ENCODE measurements at regions not wholly inside any gene's neighbourhood (a gene's known extent, or its start where the extent isn't known, plus 50 kb on each side); places are given as distances from the start of the nearest gene placed in this dataset.
A peak's percentile ranks its signal among the peaks of the same experiment; 100 is the strongest.

DNA sequence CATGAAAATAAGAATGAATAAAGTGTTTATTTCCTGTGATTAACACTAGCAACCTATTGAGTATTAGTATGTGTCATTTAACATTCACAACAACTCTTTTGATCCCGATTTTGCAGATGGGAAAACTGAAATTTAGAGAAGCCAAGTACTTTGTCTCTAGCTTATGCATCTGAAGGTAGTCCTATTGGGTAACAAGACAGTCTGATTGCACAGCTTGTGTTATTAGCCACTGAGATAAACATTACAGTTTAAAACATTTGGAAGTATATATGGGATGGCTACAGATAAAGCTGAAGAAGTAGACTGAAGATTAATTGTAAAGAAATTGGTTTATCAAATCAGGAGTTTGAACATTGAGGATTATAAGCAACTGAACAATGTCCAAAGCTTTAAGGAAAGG is 99.6 kb upstream of the PDE5A start:
- H3K9ac ChIP-seq (ENCODE audit: low read depth, low read length): no peak overlapping the region
- H3K36me3 ChIP-seq (ENCODE audit: insufficient read depth, low read depth, low read length): no peaks in the 10 kb centered on the region
- peaks cover 18% of the 10 kb centered on the region; the same call in 1 of the 2 replicates for H3K4me1 ChIP-seq (ENCODE audit: insufficient read depth, low read length)
- H3K9me3 ChIP-seq (ENCODE audit: insufficient read depth, low read depth, low read length): no peaks in the 10 kb centered on the region
- H3K27me3 ChIP-seq (ENCODE audit: insufficient read depth, low read length): no peaks in the 10 kb centered on the region
- H3K4me3 ChIP-seq (ENCODE audit: low read length): no peak overlapping the region
- H3K27ac ChIP-seq (ENCODE audit: low read length): no peak overlapping the region

DNA sequence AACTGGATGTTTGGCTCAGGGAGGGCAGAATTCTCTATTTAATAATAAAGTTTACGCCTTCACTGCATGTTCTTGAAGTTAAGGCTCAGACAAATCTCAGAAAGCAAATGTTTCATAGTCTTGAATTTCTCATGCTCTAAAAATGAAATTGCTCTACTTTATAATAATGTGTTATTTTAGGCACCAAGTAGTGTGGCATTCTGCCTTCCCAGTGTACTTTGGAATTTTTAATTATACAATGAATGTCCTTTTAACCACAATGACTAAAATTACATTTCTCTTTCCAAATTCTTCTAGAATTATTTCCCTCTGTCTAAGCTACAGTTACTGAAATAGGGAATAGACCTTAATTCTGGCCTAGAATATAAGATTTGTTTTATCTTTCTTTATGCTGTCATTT is 97.9 kb upstream of the PDE5A start:
- no peaks in the 10 kb centered on the region for H3K36me3 ChIP-seq (ENCODE audit: insufficient read depth, low read depth, low read length)
- no peak overlapping the region for H3K27ac ChIP-seq (ENCODE audit: low read length)
- H3K4me1 ChIP-seq (ENCODE audit: insufficient read depth, low read length): peaks cover 18% of the 10 kb centered on the region; the same call in 1 of the 2 replicates
- no peak overlapping the region for H3K4me3 ChIP-seq (ENCODE audit: low read length)
- H3K9me3 ChIP-seq (ENCODE audit: insufficient read depth, low read depth, low read length): no peaks in the 10 kb centered on the region
- no peaks in the 10 kb centered on the region for H3K27me3 ChIP-seq (ENCODE audit: insufficient read depth, low read length)
- 0 out of 2 replicates have a peak overlapping the region, but pooled peaks have one; percentile 4 for H3K9ac ChIP-seq (ENCODE audit: low read depth, low read length)

DNA sequence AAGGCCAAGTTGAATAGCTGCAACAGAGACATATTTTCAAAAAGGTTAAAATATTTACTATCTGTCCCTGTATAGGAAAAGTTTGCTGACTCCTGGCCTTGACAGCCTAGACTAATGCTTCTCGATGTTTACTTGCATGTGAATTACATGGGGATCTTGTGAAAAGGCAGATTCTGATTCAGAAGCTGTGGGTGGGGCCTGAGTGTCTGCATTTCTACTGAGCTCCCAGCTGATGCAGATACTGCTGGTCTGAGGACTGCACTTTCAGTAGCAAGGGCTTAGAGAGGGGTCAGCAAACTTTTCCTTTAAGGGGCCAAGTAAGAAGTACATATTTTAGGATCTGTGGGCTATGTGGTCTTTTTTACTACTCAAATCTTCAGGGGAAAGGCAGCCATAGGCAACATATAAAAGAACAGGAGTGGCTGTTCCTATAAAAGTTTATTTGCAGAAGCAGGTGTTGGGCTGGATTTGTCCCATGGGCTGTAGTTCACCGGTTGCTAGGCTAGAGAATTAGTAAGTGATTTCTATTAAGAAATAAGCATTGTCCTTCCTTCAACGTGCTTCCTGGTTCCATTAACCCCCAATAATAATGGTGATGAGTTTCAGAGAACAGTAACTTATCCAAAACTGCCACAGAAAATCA is 97.2 kb upstream of the PDE5A start:
- no peaks in the 10 kb centered on the region for H3K36me3 ChIP-seq (ENCODE audit: insufficient read depth, low read depth, low read length)
- H3K9ac ChIP-seq (ENCODE audit: low read depth, low read length): 0 out of 2 replicates have a peak overlapping the region, but pooled peaks have one; percentile 4
- H3K4me1 ChIP-seq (ENCODE audit: insufficient read depth, low read length): peaks cover 18% of the 10 kb centered on the region; the same call in 1 of the 2 replicates
- no peaks in the 10 kb centered on the region for H3K9me3 ChIP-seq (ENCODE audit: insufficient read depth, low read depth, low read length)
- no peaks in the 10 kb centered on the region for H3K27me3 ChIP-seq (ENCODE audit: insufficient read depth, low read length)
- no peak overlapping the region for H3K4me3 ChIP-seq (ENCODE audit: low read length)
- H3K27ac ChIP-seq (ENCODE audit: low read length): no peak overlapping the region

- Histone ChIP-seq H3K4me1 (ENCODE audit: insufficient read depth, low read length) (peaks cover 14% of the 10 kb centered on the region; the same call in 1 of the 2 replicates), H3K27ac (ENCODE audit: low read length) (no peak overlapping the region), H3K36me3 (ENCODE audit: insufficient read depth, low read depth, low read length) (no peaks in the 10 kb centered on the region), H3K9ac (ENCODE audit: low read depth, low read length) (no peak overlapping the region), H3K4me3 (ENCODE audit: low read length) (no peak overlapping the region), H3K27me3 (ENCODE audit: insufficient read depth, low read length) (no peaks in the 10 kb centered on the region), H3K9me3 (ENCODE audit: insufficient read depth, low read depth, low read length) (no peaks in the 10 kb centered on the region; the same call in 1 of the 2 replicates)
These were observed 96.4 kb upstream of the PDE5A start for GRCh38 chr4:119725011-119725410.

- Histone ChIP-seq H3K27me3 (ENCODE audit: insufficient read depth, low read length) (no peaks in the 10 kb centered on the region), H3K4me3 (ENCODE audit: low read length) (no peak overlapping the region), H3K9ac (ENCODE audit: low read depth, low read length) (no peak overlapping the region), H3K36me3 (ENCODE audit: insufficient read depth, low read depth, low read length) (no peaks in the 10 kb centered on the region), H3K4me1 (ENCODE audit: insufficient read depth, low read length) (peaks cover 14% of the 10 kb centered on the region; the same call in 1 of the 2 replicates), H3K9me3 (ENCODE audit: insufficient read depth, low read depth, low read length) (peaks cover 4% of the 10 kb centered on the region), H3K27ac (ENCODE audit: low read length) (no peak overlapping the region)
These were observed 94.1 kb upstream of the PDE5A start for GRCh38 chr4:119722670-119723069.

- Histone ChIP-seq H3K27ac (ENCODE audit: low read length) (no peak overlapping the region), H3K4me3 (ENCODE audit: low read length) (no peak overlapping the region), H3K27me3 (ENCODE audit: insufficient read depth, low read length) (no peaks in the 10 kb centered on the region), H3K9ac (ENCODE audit: low read depth, low read length) (no peak overlapping the region), H3K36me3 (ENCODE audit: insufficient read depth, low read depth, low read length) (no peaks in the 10 kb centered on the region), H3K9me3 (ENCODE audit: insufficient read depth, low read depth, low read length) (peaks cover 4% of the 10 kb centered on the region), H3K4me1 (ENCODE audit: insufficient read depth, low read length) (peaks cover 14% of the 10 kb centered on the region; the same call in 1 of the 2 replicates)
These were observed 93.3 kb upstream of the PDE5A start for GRCh38 chr4:119721878-119722277.

DNA sequence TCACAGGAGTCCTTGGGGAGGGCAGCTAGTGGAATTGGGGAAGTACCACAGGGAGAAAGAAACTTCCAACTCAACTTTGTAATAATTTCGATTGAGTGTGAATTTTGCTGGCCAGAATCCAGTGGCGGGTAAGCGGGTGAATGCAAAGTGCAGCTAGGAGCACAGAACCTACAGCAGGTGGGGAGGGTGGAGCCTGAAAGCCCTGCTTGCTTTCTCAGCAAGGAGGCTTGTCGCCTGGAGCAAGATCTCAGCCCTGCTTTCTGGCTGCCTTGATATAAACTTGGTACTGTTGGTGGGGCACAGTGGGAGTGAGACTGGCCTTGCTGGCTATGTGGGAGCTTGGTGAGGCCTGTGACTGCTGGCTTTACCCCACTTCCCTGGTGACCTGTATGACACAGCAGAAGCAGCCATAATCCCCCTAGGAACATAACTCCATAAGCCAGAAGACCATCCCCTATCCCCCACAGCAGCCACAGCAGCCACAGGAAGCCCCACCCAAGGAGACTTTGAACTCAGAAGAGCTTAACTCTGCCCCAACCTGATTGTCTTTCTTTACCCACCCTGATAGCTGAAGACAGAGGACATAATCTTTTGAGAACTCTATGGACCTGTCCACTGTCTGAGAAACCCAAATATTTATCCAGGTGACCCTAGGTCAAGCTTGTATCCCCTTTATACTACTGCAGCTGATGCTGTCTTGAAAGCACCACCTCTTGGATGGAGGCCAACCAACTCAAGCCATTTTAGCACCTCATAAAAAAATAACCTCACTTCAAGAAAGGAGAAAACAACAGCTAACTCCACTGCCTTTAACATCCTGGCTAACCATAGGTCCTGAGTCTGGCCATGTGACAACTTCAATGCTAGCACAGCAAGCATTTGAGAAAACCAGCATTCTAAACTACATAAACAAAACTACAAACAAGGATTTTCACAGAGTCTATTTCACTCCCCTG is 87.2 kb upstream of the PDE5A start:
- Histone ChIP-seq H3K27ac (ENCODE audit: low read length) (no peak overlapping the region), H3K9ac (ENCODE audit: low read depth, low read length) (no peak overlapping the region), H3K4me1 (ENCODE audit: insufficient read depth, low read length) (no peaks in the 10 kb centered on the region), H3K27me3 (ENCODE audit: insufficient read depth, low read length) (no peaks in the 10 kb centered on the region), H3K9me3 (ENCODE audit: insufficient read depth, low read depth, low read length) (peaks cover 19% of the 10 kb centered on the region), H3K36me3 (ENCODE audit: insufficient read depth, low read depth, low read length) (no peaks in the 10 kb centered on the region), H3K4me3 (ENCODE audit: low read length) (no peak overlapping the region)

GRCh38 chr4:119709418-119709817 is 80.8 kb upstream of the PDE5A start:
- H3K4me1 ChIP-seq (ENCODE audit: insufficient read depth, low read length): no peaks in the 10 kb centered on the region
- no peak overlapping the region for H3K27ac ChIP-seq (ENCODE audit: low read length)
- H3K9ac ChIP-seq (ENCODE audit: low read depth, low read length): no peak overlapping the region
- H3K36me3 ChIP-seq (ENCODE audit: insufficient read depth, low read depth, low read length): no peaks in the 10 kb centered on the region
- H3K27me3 ChIP-seq (ENCODE audit: insufficient read depth, low read length): no peaks in the 10 kb centered on the region
- no peak overlapping the region for H3K4me3 ChIP-seq (ENCODE audit: low read length)
- H3K9me3 ChIP-seq (ENCODE audit: insufficient read depth, low read depth, low read length): peaks cover 15% of the 10 kb centered on the region; the same call in 1 of the 2 replicates

GRCh38 chr4:119707336-119707735 is 78.7 kb upstream of the PDE5A start:
- Histone ChIP-seq H3K36me3 (ENCODE audit: insufficient read depth, low read depth, low read length) (no peaks in the 10 kb centered on the region), H3K9ac (ENCODE audit: low read depth, low read length) (no peak overlapping the region), H3K9me3 (ENCODE audit: insufficient read depth, low read depth, low read length) (peaks cover 12% of the 10 kb centered on the region; the same call in 1 of the 2 replicates), H3K4me1 (ENCODE audit: insufficient read depth, low read length) (no peaks in the 10 kb centered on the region), H3K27ac (ENCODE audit: low read length) (no peak overlapping the region), H3K27me3 (ENCODE audit: insufficient read depth, low read length) (no peaks in the 10 kb centered on the region), H3K4me3 (ENCODE audit: low read length) (no peak overlapping the region)

GRCh38 chr4:119706804-119707203 is 78.2 kb upstream of the PDE5A start:
- H3K36me3 ChIP-seq (ENCODE audit: insufficient read depth, low read depth, low read length): no peaks in the 10 kb centered on the region
- H3K9ac ChIP-seq (ENCODE audit: low read depth, low read length): no peak overlapping the region
- no peaks in the 10 kb centered on the region for H3K27me3 ChIP-seq (ENCODE audit: insufficient read depth, low read length)
- H3K9me3 ChIP-seq (ENCODE audit: insufficient read depth, low read depth, low read length): peaks cover 7% of the 10 kb centered on the region; the same call in 1 of the 2 replicates
- no peaks in the 10 kb centered on the region for H3K4me1 ChIP-seq (ENCODE audit: insufficient read depth, low read length)
- no peak overlapping the region for H3K4me3 ChIP-seq (ENCODE audit: low read length)
- no peak overlapping the region for H3K27ac ChIP-seq (ENCODE audit: low read length)

GRCh38 chr4:119697887-119698393 is 69.3 kb upstream of the PDE5A start:
- Histone ChIP-seq H3K27ac (ENCODE audit: low read length) (no peak overlapping the region), H3K9me3 (ENCODE audit: insufficient read depth, low read depth, low read length) (no peaks in the 10 kb centered on the region), H3K4me1 (ENCODE audit: insufficient read depth, low read length) (no peaks in the 10 kb centered on the region), H3K4me3 (ENCODE audit: low read length) (no peak overlapping the region), H3K9ac (ENCODE audit: low read depth, low read length) (no peak overlapping the region), H3K27me3 (ENCODE audit: insufficient read depth, low read length) (no peaks in the 10 kb centered on the region), H3K36me3 (ENCODE audit: insufficient read depth, low read depth, low read length) (no peaks in the 10 kb centered on the region)

All from iPS-20b (cell line).